NCI-H69 (cell line): ENCODE measurements at regions not wholly inside any gene's neighbourhood (a gene's known extent, or its start where the extent isn't known, plus 50 kb on each side); places are given as distances from the start of the nearest gene placed in this dataset.
A peak's percentile ranks its signal among the peaks of the same experiment; 100 is the strongest.
"Not testable (repeated sequence)": the region's sequence is repeated elsewhere in the genome, so short reads cannot be mapped to it uniquely, and the experiment has no call there.

Experiments
- DNase-seq: peaks from one replicate; lab custom pipeline; 2025; lab: John Stamatoyannopoulos, UW

DNA sequence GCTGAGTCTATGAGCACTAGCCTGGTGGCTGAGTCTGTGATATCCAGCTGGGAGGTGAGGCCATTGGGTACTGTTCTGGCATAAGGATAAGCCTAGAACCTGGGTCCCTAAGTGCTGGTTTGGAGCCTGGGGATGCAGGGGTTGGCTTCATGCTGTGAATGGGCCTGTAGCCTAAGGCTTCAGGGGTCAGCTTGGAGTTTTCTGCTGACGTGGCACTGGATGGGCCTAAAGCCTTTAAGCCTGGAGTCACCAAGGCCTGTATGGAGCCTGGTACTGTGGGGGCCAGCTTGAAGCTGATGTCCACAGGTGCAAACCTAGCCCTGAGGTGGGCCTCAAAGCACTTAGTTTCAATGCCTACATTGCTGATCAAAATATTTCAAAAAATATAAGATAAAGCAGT is 979.6 kb upstream of the POU3F4 start:
- DNase-seq = no peak

DNA sequence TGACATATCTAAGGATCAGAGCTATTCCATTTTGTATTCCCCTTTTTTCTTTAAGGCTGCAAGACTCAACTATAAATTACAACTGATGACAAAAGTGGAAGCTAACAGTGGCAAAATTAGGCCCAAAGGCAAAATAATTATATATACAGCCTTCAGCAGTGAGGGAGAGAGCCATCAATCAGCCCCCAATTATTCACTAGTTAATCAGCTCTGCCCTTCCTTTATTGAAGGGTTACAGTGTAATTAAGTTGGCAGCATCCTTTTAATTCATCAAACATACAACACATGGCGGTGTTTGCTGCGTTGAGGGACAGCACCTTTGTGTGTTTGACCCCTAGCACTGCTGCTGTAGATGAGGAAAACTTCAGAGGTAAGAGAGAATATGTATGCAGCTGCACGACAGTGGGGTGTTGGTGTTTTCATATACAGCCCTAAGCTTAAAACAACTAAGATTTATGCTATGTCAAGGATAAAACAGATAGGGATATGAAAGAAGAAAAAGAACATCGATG is 973.9 kb upstream of the POU3F4 start:
- peak; percentile 94 for DNase-seq

DNA sequence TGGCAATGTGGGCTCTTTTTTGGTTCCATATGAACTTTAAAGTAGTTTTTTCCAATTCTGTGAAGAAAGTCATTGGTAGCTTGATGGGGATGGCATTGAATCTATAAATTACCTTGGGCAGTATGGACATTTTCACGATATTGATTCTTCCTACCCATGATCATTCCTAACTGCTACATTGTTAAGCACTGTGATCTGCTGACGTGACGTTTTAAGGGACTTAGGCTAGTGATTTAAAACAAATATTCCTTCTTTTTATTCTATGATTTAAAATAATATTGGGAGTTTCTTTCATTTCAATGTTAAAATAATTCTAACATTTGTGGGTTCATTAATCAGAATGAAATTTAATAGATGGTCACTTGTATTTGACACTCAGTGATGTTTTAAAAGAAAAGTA is 970.9 kb upstream of the POU3F4 start:
- DNase-seq = not testable (repeated sequence)

DNA sequence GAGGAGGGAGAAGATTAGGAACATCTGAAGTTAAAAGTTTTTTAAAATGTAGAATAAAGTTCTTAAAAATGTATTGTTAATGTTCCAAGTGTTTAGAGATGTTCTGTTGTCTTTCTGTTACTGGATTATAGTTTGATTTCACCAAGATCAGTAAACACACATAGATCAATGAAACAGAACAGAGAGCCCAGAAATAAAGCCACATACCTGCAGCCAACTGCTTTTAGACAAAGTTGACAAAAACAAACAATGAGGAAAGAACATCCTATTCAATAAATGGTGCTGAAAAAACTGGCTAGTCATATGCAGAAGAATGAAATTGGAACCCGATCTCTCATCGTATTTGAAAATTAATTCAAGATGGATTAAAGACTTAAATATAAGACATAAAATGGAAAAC is 966.3 kb upstream of the POU3F4 start:
- no peak for DNase-seq

DNA sequence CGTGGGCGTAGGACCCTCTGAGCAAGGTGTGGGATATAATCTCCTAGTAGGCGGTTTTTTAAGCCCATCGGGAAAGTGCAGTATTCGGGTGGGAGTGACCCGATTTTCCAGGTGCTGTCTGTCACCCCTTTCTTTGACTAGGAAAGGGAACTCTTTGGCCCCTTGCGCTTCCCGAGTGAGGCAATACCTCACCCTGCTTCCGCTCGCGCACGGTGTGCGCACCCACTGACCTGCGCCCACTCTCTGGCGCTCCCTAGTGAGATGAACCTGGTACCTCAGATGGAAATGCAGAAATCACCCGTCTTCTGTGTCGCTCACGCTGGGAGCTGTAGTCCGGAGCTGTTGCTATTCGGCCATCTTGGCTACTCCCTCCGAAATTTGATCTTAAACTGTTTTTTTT is 955.9 kb upstream of the POU3F4 start:
- DNase-seq = not testable (repeated sequence)

GRCh38 chrX:82556588-82556987 is 951.5 kb upstream of the POU3F4 start:
- DNase-seq = no peak

GRCh38 chrX:82585868-82586267 is 922.2 kb upstream of the POU3F4 start:
- DNase-seq = no peak

DNA sequence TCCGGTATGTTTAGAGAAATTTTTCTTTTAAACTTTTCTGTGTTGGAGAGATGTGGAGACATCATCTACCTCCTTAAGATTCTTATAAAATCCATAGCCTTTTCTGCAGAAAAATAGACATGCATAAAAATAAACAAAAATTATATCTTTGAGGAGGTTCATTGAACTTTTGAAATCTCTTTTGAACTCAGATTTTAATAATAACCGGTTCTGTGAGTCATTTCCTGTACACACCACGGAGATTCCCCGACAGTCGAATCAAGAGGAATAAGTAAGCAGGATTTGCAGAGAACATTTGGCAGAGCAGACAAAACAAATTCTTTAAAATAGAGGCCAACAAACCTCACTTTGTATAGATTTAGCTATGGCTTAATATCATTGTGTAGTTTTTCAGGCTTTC is 918.7 kb upstream of the POU3F4 start:
- no peak for DNase-seq

GRCh38 chrX:82591421-82591820 is 916.7 kb upstream of the POU3F4 start:
- DNase-seq = no peak

DNA sequence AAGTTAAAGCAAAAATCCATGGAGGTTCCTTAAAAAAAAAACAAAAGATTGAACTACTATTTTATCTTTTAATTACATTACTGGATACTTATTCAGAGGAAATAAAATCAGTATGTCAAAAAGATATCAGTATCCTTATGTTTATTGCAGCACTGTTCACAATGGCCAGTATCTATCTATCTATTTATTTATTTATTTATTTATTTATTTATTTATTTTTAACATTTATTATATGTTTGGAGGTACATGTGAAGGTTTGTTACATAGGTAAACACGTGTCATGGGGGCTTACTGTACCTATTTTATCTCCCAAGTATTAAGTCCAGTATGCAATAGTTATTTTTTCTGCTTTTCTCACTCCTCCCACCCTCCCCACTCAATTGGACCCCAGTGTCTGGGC is 881.1 kb upstream of the POU3F4 start:
- no peak for DNase-seq

DNA sequence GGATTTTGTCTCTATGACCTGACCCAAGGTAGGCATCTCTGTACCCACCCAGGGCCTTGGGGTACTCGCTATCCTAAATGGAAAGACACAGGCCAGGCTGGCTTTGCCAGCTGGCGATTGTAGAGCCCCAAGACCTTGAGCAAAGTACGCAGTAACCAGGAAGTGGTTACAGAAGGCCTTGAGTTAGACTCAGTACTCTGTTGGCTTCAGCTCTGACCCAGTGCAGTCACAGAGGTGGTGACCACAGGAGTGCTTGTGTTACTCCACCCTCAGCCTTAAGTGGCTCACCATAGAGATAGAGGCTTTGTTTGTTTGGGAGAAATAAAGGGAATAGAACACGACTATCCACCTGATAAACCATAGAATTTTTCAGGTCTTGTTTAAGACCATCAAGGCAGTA is 880.5 kb upstream of the POU3F4 start:
- no peak for DNase-seq

DNA sequence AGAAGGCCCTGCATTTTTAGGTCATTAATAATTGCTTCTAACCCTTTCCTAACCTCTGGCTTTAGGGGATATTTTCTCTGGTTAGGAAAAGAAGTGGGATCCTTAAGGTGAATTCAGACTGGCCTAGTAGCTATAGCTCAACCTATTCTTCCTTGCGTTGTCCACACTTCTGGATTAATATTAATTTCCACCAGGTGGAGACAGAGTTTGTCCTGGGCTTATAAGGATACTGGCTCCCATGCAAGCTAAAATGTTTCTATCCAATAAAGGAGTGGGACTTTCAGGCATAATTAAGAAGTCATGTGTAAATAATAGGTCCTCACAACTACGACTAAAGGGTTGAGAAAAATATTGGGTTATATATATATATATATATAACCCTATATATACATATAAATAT is 860.0 kb upstream of the POU3F4 start:
- DNase-seq = no peak

- no peak for DNase-seq
These were observed 858.4 kb upstream of the POU3F4 start for GRCh38 chrX:82649645-82650044.

DNA sequence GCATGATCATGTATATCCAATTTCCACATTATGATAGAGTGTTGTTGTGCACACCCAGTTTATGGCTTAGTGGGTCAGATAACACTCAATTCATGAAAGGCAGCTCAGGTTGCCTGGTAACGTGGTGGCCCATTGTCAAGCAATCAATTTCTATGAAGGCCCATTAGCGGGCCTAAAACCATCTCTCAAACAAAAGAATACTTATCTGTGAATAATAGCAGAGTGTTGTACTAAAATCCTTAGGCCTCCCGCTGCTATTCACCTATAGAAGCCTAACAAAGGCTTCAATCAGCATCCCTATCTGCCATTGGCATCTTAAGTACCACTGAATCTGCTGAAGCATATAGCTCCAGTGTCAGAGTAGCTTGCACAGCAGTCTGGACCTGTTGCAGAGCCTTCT is 849.6 kb upstream of the POU3F4 start:
- peak; percentile 65 for DNase-seq

DNA sequence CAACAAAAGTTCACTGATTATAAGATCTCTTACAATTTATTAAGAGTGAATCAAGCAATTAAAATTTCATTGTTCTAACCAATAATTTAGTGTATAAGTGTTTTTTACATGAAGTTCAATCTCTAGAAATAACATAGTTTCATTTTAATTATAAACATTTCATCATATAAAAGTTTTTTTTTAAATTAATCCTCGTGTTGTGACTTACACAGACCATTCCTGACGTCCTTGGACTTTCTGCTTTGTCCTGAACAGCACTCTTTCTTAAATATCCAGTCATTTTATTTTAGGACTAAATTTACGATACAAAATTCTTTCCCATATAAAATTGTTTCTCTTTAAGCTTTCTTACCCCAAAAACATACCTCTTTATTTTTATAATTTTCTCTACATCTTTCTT is 841.7 kb upstream of the POU3F4 start:
- no peak for DNase-seq

- DNase-seq = no peak
These were observed 833.0 kb upstream of the POU3F4 start for GRCh38 chrX:82675104-82675503.

- peak; percentile 12 for DNase-seq
These were observed 831.7 kb upstream of the POU3F4 start for GRCh38 chrX:82676386-82676785.

DNA sequence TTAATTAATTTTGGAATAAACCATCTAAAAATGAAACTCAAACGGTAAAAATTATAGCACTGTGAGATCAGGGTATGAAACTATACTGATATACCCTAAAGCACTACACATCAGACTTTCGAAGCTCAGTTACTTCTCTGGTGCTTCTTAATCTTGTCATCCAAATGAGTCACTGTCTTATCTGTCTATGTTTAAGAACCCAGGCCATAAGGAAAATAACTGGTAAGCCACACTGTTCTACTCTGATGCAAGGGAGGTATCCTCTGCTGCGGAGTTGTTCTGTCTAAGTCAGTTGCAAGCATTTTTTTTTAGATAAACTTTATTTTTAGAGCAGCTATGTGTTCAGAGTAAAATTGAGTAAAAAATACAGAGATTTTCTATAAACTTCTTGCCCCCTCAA is 830.8 kb upstream of the POU3F4 start:
- no peak for DNase-seq

DNA sequence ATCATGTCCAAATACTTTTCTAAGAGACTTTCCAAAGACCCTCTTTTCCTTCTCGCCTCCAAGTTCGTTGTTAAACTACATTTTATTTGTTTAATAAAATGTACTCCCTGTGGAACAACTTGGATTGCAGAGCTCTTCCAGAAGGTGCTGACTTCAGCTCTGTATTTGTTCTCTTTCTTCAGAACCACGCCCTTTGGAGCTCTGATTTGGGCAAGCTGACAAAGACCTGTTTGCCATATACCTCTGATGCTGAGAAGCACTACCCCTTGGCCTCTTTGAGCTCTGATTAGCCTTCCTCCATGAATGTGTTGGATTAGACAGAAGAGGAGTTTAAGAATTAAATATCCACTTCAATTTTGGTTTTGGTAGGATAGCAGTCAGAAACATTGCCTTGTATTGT is 815.1 kb upstream of the POU3F4 start:
- peak; percentile 25 for DNase-seq

- DNase-seq = no peak
These were observed 813.0 kb upstream of the POU3F4 start for GRCh38 chrX:82695066-82695465.

- DNase-seq = no peak
These were observed 804.5 kb upstream of the POU3F4 start for GRCh38 chrX:82703551-82703950.

DNA sequence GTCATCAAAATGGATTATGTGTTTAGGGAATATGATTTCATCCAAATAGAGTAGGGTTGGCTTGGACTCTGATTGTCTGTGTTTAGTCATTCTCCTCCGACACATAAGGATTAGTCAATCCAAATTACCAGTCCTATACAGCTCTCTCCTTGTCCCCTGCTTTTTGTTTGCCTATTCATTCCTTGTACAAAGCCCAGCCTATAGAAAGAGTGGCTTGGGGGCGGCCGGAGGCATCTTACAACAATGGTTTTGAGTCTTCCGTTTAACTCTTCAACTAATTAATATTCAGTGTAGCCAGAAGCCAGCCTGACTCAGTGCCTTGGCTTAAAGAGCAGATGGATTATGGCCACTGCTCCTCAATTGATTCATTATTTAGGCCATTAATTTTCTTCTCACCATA is 796.6 kb upstream of the POU3F4 start:
- peak; percentile 48 for DNase-seq

DNA sequence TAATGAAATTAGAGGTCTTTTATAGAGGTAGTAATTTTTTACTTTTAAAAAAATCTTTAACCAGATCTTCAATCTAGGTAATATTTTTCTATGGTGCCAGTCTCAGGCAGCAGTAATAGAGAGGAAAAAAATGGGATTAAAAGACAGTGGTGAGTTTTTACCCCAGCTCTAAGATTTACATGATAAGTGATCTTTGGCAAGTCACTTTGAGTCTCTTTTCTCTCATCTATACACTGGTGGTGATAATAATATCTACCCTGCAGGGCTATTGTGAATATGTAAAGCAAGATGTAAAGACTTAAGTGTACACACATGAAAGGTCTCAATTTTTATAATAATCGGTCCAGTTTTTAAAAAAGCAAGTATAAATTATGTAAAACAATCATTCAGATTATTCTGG is 786.2 kb upstream of the POU3F4 start:
- DNase-seq = no peak

GRCh38 chrX:82723806-82724205 is 784.3 kb upstream of the POU3F4 start:
- DNase-seq = no peak

- DNase-seq = not testable (repeated sequence)
These were observed 780.7 kb upstream of the POU3F4 start for GRCh38 chrX:82727436-82727835.
